GM06990 (cell line): ENCODE measurements at regions not wholly inside any gene's neighbourhood (a gene's known extent, or its start where the extent isn't known, plus 50 kb on each side); places are given as distances from the start of the nearest gene placed in this dataset.
"Not testable (repeated sequence)": the region's sequence is repeated elsewhere in the genome, so short reads cannot be mapped to it uniquely, and the experiment has no call there.

Experiments used
- DNase-seq: peaks from one replicate; pipeline ENCODE4 v3.0.0-alpha.2; 2011; ENCODE audit not compliant: insufficient read length; ENCODE audit errors: extremely low read depth
- H3K27me3 ChIP-seq: replicated peaks from 2 replicates; pipeline ENCODE4 v1.6.0; 2011; ENCODE audit warnings: low read length; ENCODE audit not compliant: control insufficient read depth, insufficient read depth
- H3K36me3 ChIP-seq: 2 replicates; pipeline ENCODE4 v1.5.1; 2011; ENCODE audit warnings: low read length; ENCODE audit not compliant: control insufficient read depth, insufficient read depth
- H3K4me3 ChIP-seq: replicated peaks from 2 replicates; pipeline ENCODE4 v1.5.1; 2011; ENCODE audit warnings: low read depth, mild to moderate bottlenecking, control low read depth, low read length
- CTCF ChIP-seq: IDR thresholded peaks from 2 replicates; pipeline ENCODE4 v1.5.1; 2011; ENCODE audit warnings: low read length, control low read depth, mild to moderate bottlenecking, inconsistent platforms; ENCODE audit not compliant: insufficient read depth, poor library complexity, severe bottlenecking

- no peak for TF ChIP-seq CTCF
- no peak overlapping the region for H3K4me3 ChIP-seq
- H3K27me3 ChIP-seq: no peaks in the 10 kb centered on the region
- no peak for DNase-seq
- H3K36me3 ChIP-seq: no peaks in the 10 kb centered on the region
Measured at GRCh38 chr6:9315966-9316650, 880.8 kb upstream of the SLC35B3 start.

GRCh38 chr6:9308284-9308683 is 872.9 kb upstream of the SLC35B3 start:
- H3K27me3 ChIP-seq: no peaks in the 10 kb centered on the region
- H3K36me3 ChIP-seq: no peaks in the 10 kb centered on the region
- no peak for TF ChIP-seq CTCF
- no peak overlapping the region for H3K4me3 ChIP-seq
- DNase-seq: no peak

GRCh38 chr6:9307786-9308185 is 872.4 kb upstream of the SLC35B3 start:
- Histone ChIP-seq H3K27me3 (no peaks in the 10 kb centered on the region), H3K36me3 (no peaks in the 10 kb centered on the region), H3K4me3 (no peak overlapping the region)
- no peak for DNase-seq
- TF ChIP-seq CTCF: no peak

- no peak overlapping the region for H3K4me3 ChIP-seq
- DNase-seq: no peak
- TF ChIP-seq CTCF: no peak
- H3K27me3 ChIP-seq: no peaks in the 10 kb centered on the region
- H3K36me3 ChIP-seq: no peaks in the 10 kb centered on the region
Measured at GRCh38 chr6:9307187-9307586, 871.8 kb upstream of the SLC35B3 start.

GRCh38 chr6:9295644-9296043 is 860.3 kb upstream of the SLC35B3 start:
- Histone ChIP-seq H3K36me3 (no peaks in the 10 kb centered on the region), H3K4me3 (no peak overlapping the region), H3K27me3 (no peaks in the 10 kb centered on the region)
- TF ChIP-seq CTCF: no peak
- no peak for DNase-seq

GRCh38 chr6:9292975-9293374 is 857.6 kb upstream of the SLC35B3 start:
- TF ChIP-seq CTCF: no peak
- no peak for DNase-seq
- no peaks in the 10 kb centered on the region for H3K36me3 ChIP-seq
- H3K4me3 ChIP-seq: no peak overlapping the region
- no peaks in the 10 kb centered on the region for H3K27me3 ChIP-seq

- H3K4me3 ChIP-seq, H3K36me3 ChIP-seq, H3K27me3 ChIP-seq, DNase-seq: not testable (repeated sequence)
Measured at GRCh38 chr6:9290342-9290741, 855.0 kb upstream of the SLC35B3 start.
